ENCODE measurements at regions not wholly inside any gene's neighbourhood (a gene's known extent, or its start where the extent isn't known, plus 50 kb on each side); places are given as distances from the start of the nearest gene placed in this dataset.
A peak's percentile ranks its signal among the peaks of the same experiment; 100 is the strongest.

DNA sequence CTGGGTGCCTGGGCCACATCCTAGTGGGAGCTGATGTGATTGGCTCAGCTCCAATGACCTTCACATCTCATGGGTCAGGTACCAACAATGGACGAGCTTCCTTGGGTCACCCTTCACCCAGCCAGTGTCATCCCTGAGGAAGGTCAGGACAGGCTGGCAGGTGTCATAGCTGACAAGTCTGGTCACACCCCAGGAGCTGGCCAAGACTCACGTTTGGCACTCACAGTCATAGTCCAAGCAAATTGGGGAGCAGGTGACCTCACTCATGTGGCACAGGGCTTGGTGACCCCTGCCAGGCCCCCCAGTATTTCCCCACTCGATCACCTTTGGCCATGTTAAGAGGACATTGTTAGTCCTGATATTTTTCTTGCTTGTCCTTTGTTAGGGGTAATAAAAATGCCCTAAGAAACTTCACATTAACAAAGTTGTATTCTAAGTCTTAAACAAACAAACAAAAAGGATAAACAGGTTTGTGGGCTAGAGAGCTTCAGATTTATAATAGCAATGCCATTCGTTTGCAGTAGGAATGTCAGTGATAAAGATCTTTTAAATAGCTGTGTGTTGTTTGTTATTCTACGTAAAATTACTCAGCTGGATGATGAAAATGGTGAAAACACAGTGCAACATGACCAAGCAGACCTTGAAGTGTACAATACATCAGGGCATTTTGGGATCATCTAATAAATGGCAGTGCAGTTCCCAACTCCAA is 79.5 kb upstream of the POMGNT2 start:
- H3K9me3 Mint-ChIP-seq: peaks cover 0 to 15% (median 0%) of the 10 kb centered on the region in 7 donors
- H3K4me1 Mint-ChIP-seq: peaks cover 12 to 19% (median 16%) of the 10 kb centered on the region in 3 donors
- no peak overlapping the region for H3K4me3 Mint-ChIP-seq

GRCh38 chr3:43183456-43183855 is 77.6 kb upstream of the POMGNT2 start:
- Mint-ChIP-seq H3K9me3 (peaks cover 0 to 7% (median 0%) of the 10 kb centered on the region in 7 donors), H3K4me3 (no peak overlapping the region), H3K27me3 (no peaks in the 10 kb centered on the region), H3K27ac (no peak overlapping the region), H3K4me1 (peaks cover 32 to 38% (median 32%) of the 10 kb centered on the region in 3 donors), H3K36me3 (no peaks in the 10 kb centered on the region)
- DNase-seq (no peak), ATAC-seq (ENCODE audit: low read depth in 2 of 2) (no peak)

More for the DNA sequence above, 79.5 kb upstream of the POMGNT2 start:
- ATAC-seq (ENCODE audit: low read depth in 2 of 2) (no peak), DNase-seq (no peak)
- H3K27me3 Mint-ChIP-seq: peaks cover 0 to 15% (median 4%) of the 10 kb centered on the region in 3 donors
- H3K36me3 Mint-ChIP-seq: peaks cover 0 to 7% of the 10 kb centered on the region in 2 donors
- H3K27ac Mint-ChIP-seq: no peak overlapping the region

DNA sequence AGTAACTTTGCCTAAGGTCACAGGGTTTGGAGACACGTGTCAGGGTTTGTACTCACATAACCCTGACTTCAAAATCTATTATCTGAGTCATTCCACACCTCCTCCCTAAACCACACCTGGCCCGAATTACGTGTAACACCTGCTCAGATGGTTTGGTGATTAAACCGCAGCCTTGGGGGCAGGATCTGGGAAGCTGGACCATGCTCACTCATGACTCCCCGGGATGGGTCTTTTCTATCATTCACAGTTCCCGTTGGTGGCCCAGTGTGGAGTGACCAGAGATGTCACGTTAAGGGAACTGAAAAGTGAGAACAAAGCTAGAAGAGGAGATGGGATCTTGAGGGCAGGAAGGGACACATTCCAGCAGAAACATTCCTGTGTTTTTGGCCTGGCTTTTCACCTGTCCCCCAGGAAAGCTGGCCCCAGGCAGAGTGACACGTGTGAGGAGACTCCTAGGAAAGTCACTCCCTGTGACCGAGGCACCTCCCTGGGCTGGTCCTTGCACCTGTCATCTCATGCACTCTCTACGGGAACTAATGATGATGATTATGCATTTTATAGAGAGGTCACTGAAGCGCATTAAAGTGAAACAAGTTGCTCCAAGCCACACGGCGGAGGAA is 75.4 kb upstream of the POMGNT2 start:
- peak in 1 of 2 donors; percentile 40 for ATAC-seq (ENCODE audit: low read depth in 2 of 2)
- Mint-ChIP-seq H3K4me1 (peaks cover 32 to 48% (median 35%) of the 10 kb centered on the region in 3 donors), H3K27me3 (no peaks in the 10 kb centered on the region), H3K4me3 (peak overlapping the region in 7 of 8 donors; percentile 44 to 83 (median 73)), H3K27ac (peak overlapping the region in 4 of 6 donors; percentile 64 to 92 (median 78)), H3K36me3 (no peaks in the 10 kb centered on the region), H3K9me3 (no peaks in the 10 kb centered on the region)
- DNase-seq: no peak

DNA sequence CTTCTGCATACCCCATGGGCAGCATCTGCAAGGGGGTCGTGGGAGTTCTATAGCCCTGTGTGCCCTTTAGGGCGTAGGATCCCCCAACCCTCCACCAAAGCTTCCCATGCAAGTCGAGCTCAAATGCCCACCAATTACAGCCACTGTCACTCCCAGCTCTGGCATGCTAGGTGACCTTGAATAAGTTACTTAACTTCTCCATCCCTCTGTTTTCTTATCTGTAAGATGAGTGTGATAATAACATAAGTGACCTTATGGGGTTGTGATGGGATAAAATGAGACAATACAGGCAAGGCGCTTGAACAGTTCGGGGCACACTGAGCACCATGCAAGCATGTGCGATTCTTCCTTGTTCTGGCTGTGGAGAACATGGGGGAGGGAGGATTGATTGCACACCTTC is 74.8 kb upstream of the POMGNT2 start:
- peak overlapping the region in 4 of 6 donors; percentile 17 to 92 (median 74) for H3K27ac Mint-ChIP-seq
- H3K27me3 Mint-ChIP-seq: no peaks in the 10 kb centered on the region
- peaks cover 32 to 49% (median 35%) of the 10 kb centered on the region in 3 donors for H3K4me1 Mint-ChIP-seq
- DNase-seq (no peak), ATAC-seq (ENCODE audit: low read depth in 2 of 2) (no peak)
- peak overlapping the region in 7 of 8 donors; percentile 7 to 83 (median 54) for H3K4me3 Mint-ChIP-seq
- no peaks in the 10 kb centered on the region for H3K36me3 Mint-ChIP-seq
- H3K9me3 Mint-ChIP-seq: no peaks in the 10 kb centered on the region

GRCh38 chr3:43180027-43180426 is 74.1 kb upstream of the POMGNT2 start:
- H3K4me3 Mint-ChIP-seq: peak overlapping the region; percentile 24 to 83 (median 62)
- no peaks in the 10 kb centered on the region for H3K27me3 Mint-ChIP-seq
- DNase-seq (peak; percentile 12), ATAC-seq (ENCODE audit: low read depth in 2 of 2) (peak; percentile 69 to 75)
- peak overlapping the region in 4 of 6 donors; percentile 5 to 83 (median 74) for H3K27ac Mint-ChIP-seq
- no peaks in the 10 kb centered on the region for H3K36me3 Mint-ChIP-seq
- peaks cover 32 to 49% (median 35%) of the 10 kb centered on the region in 3 donors for H3K4me1 Mint-ChIP-seq
- H3K9me3 Mint-ChIP-seq: peaks cover 0 to under 1% (median 0%) of the 10 kb centered on the region in 7 donors

DNA sequence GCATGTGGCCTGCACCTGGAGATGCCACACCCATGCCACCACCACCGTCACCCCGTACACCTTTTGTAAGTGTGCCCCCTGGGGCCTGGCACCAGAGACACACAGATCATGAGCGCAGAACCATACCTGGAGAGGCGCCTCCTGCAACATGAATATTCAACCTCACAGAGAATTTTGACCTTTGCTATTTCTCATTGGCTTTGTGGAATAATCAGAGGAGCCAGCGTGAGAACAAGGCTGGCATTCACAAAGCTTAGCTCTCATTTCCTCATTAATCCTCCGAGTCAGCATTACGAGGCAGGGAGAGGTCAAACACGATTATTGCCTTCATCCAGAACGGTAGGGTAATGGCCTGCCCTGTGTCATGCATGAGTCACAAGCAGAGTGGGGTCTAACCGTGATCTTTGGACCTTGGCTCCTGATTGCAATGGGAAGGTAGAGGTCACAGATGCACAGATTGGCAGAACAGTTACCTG is 73.0 kb upstream of the POMGNT2 start:
- H3K9me3 Mint-ChIP-seq: peaks cover 0 to 6% (median 2%) of the 10 kb centered on the region in 7 donors
- H3K36me3 Mint-ChIP-seq: peaks cover 0 to 6% of the 10 kb centered on the region in 2 donors
- no peaks in the 10 kb centered on the region for H3K27me3 Mint-ChIP-seq
- peak overlapping the region in 3 of 6 donors; percentile 71 to 79 (median 78) for H3K27ac Mint-ChIP-seq
- H3K4me3 Mint-ChIP-seq: peak overlapping the region in 4 of 8 donors; percentile 43 to 67 (median 47)
- ATAC-seq (ENCODE audit: low read depth in 2 of 2) (no peak), DNase-seq (no peak)
- H3K4me1 Mint-ChIP-seq: peaks cover 32 to 49% (median 35%) of the 10 kb centered on the region in 3 donors

DNA sequence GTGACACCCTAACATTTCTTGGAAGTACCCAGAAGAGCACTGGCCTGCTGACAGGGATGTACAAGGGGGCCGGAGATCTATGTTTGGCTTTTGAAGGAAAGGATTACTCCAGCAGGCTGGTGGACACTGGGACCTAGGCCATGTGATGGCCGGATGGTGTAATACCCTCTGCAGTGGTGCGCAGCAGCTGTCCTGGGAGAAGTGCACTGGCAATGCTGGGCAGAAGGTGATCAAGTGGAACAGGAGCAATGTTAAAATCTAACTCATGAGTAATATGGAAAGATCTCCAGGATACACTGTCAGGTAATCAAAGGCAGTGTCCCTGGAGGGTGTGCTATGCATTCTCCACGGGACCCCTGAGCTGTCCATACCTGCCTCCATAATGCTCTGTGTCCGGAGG is 71.2 kb upstream of the POMGNT2 start:
- ATAC-seq (ENCODE audit: low read depth in 2 of 2): no peak
- Mint-ChIP-seq H3K4me1 (peaks cover 28 to 44% (median 35%) of the 10 kb centered on the region in 3 donors), H3K4me3 (no peak overlapping the region), H3K36me3 (peaks cover 0 to 13% of the 10 kb centered on the region in 2 donors), H3K9me3 (peaks cover 3 to 12% (median 7%) of the 10 kb centered on the region in 7 donors), H3K27ac (peak overlapping the region in 1 of 6 donors; percentile 89), H3K27me3 (no peaks in the 10 kb centered on the region)
- no peak for DNase-seq

DNA sequence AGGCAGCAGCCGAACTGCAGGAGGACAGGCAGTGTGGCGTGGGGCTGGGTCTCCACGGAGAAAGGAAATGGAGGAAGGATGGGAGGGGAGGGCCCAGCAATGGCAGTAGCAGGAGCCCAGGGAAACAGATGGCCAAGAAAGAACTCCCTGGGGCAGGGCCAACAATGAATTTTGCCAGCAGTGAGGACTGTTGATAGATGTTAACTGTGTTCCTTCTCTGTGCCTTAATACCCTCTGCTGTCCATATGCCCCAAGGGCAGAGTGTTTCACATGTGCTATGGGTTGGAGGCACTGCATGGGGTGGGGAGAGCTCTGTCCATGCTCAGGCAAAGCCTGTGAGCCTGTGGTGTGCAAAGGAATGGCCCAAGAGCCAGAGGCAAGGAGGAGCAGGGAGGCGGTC is 70.8 kb upstream of the POMGNT2 start:
- H3K4me1 Mint-ChIP-seq: peaks cover 27 to 42% (median 35%) of the 10 kb centered on the region in 3 donors
- H3K4me3 Mint-ChIP-seq: no peak overlapping the region
- ATAC-seq (ENCODE audit: low read depth in 2 of 2) (no peak), DNase-seq (no peak)
- peaks cover 0 to 13% of the 10 kb centered on the region in 2 donors for H3K36me3 Mint-ChIP-seq
- peak overlapping the region in 3 of 6 donors; percentile 81 to 95 (median 89) for H3K27ac Mint-ChIP-seq
- no peaks in the 10 kb centered on the region for H3K27me3 Mint-ChIP-seq
- H3K9me3 Mint-ChIP-seq: peaks cover 3 to 12% (median 7%) of the 10 kb centered on the region in 7 donors

- H3K4me3 Mint-ChIP-seq: no peak overlapping the region
- no peaks in the 10 kb centered on the region for H3K27me3 Mint-ChIP-seq
- H3K27ac Mint-ChIP-seq: peak overlapping the region in 1 of 6 donors; percentile 81
- ATAC-seq (ENCODE audit: low read depth in 2 of 2) (no peak), DNase-seq (no peak)
- peaks cover 0 to 13% of the 10 kb centered on the region in 2 donors for H3K36me3 Mint-ChIP-seq
- H3K9me3 Mint-ChIP-seq: peaks cover 3 to 12% (median 7%) of the 10 kb centered on the region in 7 donors
- H3K4me1 Mint-ChIP-seq: peaks cover 17 to 31% (median 23%) of the 10 kb centered on the region in 3 donors
These were observed 69.7 kb upstream of the POMGNT2 start for GRCh38 chr3:43175541-43175940.

GRCh38 chr3:43173949-43174348 is 68.1 kb upstream of the POMGNT2 start:
- Mint-ChIP-seq H3K27me3 (no peaks in the 10 kb centered on the region), H3K4me3 (no peak overlapping the region), H3K27ac (peak overlapping the region in 1 of 6 donors; percentile 39), H3K36me3 (peaks cover 0 to 13% of the 10 kb centered on the region in 2 donors), H3K9me3 (peaks cover 3 to 12% (median 7%) of the 10 kb centered on the region in 7 donors), H3K4me1 (peaks cover 4 to 16% (median 8%) of the 10 kb centered on the region in 3 donors)
- no peak for DNase-seq
- ATAC-seq (ENCODE audit: low read depth in 2 of 2): no peak

DNA sequence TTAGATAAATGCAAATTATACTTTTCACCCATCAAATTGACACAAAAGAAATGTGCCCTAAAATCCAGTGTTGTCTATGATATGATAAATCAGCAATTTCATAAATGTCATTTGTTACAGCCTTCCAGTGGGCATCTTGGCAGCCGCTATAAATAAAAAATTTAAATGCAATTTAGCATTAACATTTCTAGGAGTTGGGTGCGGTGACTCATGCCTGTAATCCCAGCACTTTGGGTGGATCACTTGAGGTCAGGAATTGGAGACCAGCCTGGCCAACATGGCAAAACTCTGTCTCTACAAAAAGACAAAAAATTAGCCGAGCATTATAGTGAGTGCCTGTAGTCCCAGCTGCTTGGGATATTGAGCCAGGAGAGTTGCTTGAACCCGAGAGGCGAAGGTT is 65.9 kb upstream of the POMGNT2 start:
- Mint-ChIP-seq H3K4me3 (no peak overlapping the region), H3K27me3 (no peaks in the 10 kb centered on the region), H3K27ac (no peak overlapping the region), H3K4me1 (peaks cover 0 to 6% (median under 1%) of the 10 kb centered on the region in 3 donors), H3K9me3 (peaks cover 6 to 22% (median 14%) of the 10 kb centered on the region in 7 donors), H3K36me3 (peaks cover 4 to 22% of the 10 kb centered on the region in 2 donors)
- no peak for ATAC-seq (ENCODE audit: low read depth in 2 of 2)
- no peak for DNase-seq

- ATAC-seq (ENCODE audit: low read depth in 2 of 2) (no peak), DNase-seq (no peak)
- Mint-ChIP-seq H3K9me3 (peaks cover 7 to 34% (median 25%) of the 10 kb centered on the region in 7 donors), H3K36me3 (peaks cover 16 to 29% of the 10 kb centered on the region in 2 donors), H3K4me3 (no peak overlapping the region), H3K27ac (peak overlapping the region in 1 of 6 donors; percentile 11), H3K27me3 (no peaks in the 10 kb centered on the region), H3K4me1 (no peaks in the 10 kb centered on the region)
These were observed 64.7 kb upstream of the POMGNT2 start for GRCh38 chr3:43170553-43170952.

GRCh38 chr3:43169987-43170386 is 64.1 kb upstream of the POMGNT2 start:
- H3K9me3 Mint-ChIP-seq: peaks cover 7 to 40% (median 26%) of the 10 kb centered on the region in 7 donors
- ATAC-seq (ENCODE audit: low read depth in 2 of 2): no peak
- no peaks in the 10 kb centered on the region for H3K4me1 Mint-ChIP-seq
- H3K36me3 Mint-ChIP-seq: peaks cover 17 to 29% of the 10 kb centered on the region in 2 donors
- H3K27ac Mint-ChIP-seq: no peak overlapping the region
- no peak for DNase-seq
- H3K27me3 Mint-ChIP-seq: no peaks in the 10 kb centered on the region
- no peak overlapping the region for H3K4me3 Mint-ChIP-seq
